HK-2 (cell line): ENCODE measurements at regions not wholly inside any gene's neighbourhood (a gene's known extent, or its start where the extent isn't known, plus 50 kb on each side); places are given as distances from the start of the nearest gene placed in this dataset.
A peak's percentile ranks its signal among the peaks of the same experiment; 100 is the strongest.

ENCODE experiments used
- DNase-seq: peaks from one replicate; pipeline ENCODE4 v3.0.0-alpha.2; 2018; ENCODE audit not compliant: unreplicated experiment

- DNase-seq: no peak
Observed at GRCh38 chr12:116402163-116402939, 124.9 kb upstream of the MED13L start.

- no peak for DNase-seq
Observed at GRCh38 chr12:116403546-116403945, 126.1 kb upstream of the MED13L start.

GRCh38 chr12:116404247-116404646, 126.8 kb upstream of the MED13L start:
- no peak for DNase-seq

GRCh38 chr12:116404913-116405611, 127.6 kb upstream of the MED13L start:
- no peak for DNase-seq

GRCh38 chr12:116406529-116406928, 129.0 kb upstream of the MED13L start:
- no peak for DNase-seq

- no peak for DNase-seq
Observed at GRCh38 chr12:116408489-116409250, 131.2 kb upstream of the MED13L start.

GRCh38 chr12:116411977-116412376, 134.5 kb upstream of the MED13L start:
- DNase-seq: no peak

- no peak for DNase-seq
Observed at GRCh38 chr12:116414891-116415290, 137.4 kb upstream of the MED13L start.

- DNase-seq: no peak
Observed at GRCh38 chr12:116415408-116416108, 138.1 kb upstream of the MED13L start.

- no peak for DNase-seq
Observed at GRCh38 chr12:116416166-116416565, 138.7 kb upstream of the MED13L start.

GRCh38 chr12:116418551-116418950, 140.6 kb upstream of the MAP1LC3B2 start:
- no peak for DNase-seq

GRCh38 chr12:116420227-116420880, 138.8 kb upstream of the MAP1LC3B2 start:
- DNase-seq: no peak

GRCh38 chr12:116421785-116422538, 137.2 kb upstream of the MAP1LC3B2 start:
- DNase-seq: no peak

- no peak for DNase-seq
Observed at GRCh38 chr12:116423094-116423493, 136.1 kb upstream of the MAP1LC3B2 start.

GRCh38 chr12:116425256-116426193, 133.7 kb upstream of the MAP1LC3B2 start:
- no peak for DNase-seq

- DNase-seq: peak; percentile 69
Observed at GRCh38 chr12:116426391-116427136, 132.6 kb upstream of the MAP1LC3B2 start.

GRCh38 chr12:116427200-116427930, 131.8 kb upstream of the MAP1LC3B2 start:
- no peak for DNase-seq

GRCh38 chr12:116429826-116430360, 129.3 kb upstream of the MAP1LC3B2 start:
- no peak for DNase-seq
